NCI-H446 (cell line): ENCODE measurements at regions not wholly inside any gene's neighbourhood (a gene's known extent, or its start where the extent isn't known, plus 50 kb on each side); places are given as distances from the start of the nearest gene placed in this dataset.
"Not testable (repeated sequence)": the region's sequence is repeated elsewhere in the genome, so short reads cannot be mapped to it uniquely, and the experiment has no call there.

Experiments
- DNase-seq, 2 experiments: peaks; one replicate each; lab custom pipeline; 2025; lab: John Stamatoyannopoulos, UW

DNA sequence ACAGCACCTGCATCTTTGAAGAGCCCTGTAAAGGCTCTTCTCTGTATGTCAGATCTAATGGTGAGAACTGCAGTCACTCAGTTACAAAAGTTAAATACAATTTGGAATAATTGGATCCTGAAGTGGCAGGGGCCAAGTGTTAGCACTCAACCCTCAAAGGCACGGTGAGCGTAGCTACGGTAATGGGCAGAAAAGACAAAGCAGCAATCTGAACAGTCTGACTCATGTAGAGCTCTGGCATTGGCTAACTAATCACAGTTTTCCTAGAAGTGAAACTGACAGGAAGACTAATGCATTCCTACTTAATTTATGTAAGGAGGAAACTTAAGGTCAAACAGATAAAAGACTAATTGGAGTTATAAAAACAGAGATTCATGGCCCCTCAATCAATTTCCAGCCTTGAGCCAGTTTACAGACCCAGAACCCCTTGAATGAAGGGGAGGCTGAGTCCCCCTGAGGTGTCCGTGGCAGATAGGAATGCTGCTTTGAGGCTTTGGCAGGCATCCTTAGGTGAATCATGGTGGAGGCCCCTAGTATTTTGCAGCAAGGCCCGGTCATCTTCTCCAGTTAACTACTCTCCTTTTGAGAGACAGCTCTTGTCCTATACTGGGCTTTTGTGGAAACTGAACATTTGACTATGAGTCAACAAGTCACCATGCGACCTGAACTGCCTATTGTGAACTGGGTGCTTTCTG is 450.7 kb downstream of the ZNF33B start:
- not testable (repeated sequence) for DNase-seq

GRCh38 chr10:42177793-42178689 is 460.3 kb downstream of the ZNF33B start:
- DNase-seq = not testable (repeated sequence)

DNA sequence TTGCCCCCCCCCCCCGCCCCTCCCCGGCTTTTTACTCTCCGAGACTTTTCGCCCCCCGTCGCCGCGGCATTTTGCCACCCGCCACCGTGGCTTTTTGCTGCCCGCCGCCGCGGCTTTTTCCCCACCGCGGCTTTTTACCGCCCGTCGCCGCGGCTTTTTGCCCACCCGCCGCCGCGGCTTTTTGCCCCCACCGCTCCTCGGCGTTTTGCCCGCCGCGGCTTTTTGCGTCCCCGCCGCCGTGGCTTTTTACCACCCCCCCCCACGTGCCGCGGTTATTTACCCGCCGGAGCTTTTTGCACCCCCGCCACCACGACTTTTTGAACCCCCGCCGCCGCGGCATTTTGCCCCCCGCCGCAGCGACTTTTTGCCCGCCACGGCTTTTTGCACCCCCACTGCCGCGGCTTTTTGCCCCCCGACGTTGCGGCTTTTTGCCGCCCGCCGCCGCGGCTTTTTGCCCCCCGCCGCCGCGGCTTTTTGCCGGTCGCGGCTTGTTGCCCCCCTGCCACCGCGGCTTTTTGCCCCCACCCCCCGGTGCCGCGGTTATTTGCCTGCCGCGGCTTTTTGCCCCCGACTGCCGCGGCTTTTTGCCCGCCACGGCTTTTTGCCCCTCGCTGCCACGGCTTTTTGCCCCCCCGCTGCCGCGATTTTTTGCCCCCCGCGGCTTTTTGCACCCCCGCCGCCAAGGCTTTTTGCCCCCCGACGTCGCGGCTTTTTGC is 461.1 kb downstream of the ZNF33B start:
- no peak for DNase-seq

GRCh38 chr10:42150428-42151061 is 487.8 kb downstream of the ZNF33B start:
- DNase-seq = no peak

DNA sequence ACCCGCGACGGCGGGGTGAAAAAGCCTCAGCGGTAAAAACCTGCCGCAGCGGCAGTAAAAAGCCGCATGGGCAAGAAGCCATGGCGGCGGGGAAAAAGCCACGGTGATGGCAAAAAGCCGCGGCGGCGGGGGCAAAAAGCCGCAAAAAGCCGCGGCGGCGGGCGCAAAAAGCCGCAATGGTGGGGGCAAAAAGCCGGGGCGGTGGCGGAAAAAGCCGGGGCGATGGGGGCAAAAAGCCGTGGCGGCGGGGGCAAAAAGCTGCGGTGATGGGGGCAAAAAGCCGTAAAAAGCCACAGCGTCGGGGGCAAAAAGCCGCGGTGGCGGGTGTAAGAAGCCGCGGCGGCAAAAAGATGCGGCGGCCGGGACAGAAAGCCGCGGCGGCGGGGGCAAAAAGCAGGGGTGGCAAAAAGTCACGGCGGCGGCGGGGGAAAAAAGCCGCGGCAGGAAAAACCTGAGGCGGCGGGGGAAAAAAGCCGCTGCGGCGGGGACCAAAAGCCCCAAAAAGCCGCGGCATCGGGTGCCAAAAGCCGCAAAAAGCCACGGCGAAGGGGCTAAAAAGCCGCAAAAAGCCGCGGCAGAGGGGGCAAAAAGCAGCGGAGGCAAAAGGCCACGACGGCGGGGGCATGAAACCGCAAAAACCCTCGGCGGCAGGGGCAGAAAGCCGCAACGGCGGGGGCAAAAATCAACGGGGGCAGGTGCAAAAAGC is 488.5 kb downstream of the ZNF33B start:
- no peak for DNase-seq

DNA sequence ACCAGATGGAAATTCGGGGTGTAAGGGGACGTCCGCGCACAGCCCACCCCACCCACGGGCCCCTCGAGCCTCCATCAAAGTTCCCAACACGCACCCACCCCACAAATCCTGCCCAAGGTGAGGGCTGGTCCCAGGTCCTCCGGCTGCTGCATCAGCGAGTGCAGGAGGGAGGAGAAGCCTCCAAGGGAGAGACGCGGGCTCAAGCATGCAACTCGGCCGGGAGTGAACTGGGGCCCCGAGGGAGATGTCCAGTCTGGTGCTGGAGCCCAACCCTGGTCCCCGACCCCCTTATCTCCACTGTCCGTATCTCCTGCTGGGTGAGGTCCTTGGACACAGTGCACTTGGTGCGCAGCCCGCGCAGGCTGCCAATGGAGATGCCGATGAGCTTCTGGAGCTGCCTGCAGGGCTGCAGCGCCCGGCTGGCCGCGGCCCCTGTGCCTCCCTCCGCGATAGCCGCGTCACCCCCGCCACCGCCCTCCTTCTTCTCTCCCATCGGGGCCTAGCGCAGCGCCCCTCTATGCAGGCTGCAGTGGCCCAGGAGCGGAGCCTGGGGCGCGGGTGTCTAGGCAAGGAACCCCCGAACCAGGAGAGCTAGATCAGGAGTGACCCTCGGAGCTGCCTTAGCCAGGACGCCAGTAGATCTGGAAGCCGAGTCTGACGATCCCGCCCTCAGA is 489.2 kb downstream of the ZNF33B start:
- DNase-seq = no peak

- DNase-seq = not testable (repeated sequence)
These were observed 492.2 kb downstream of the ZNF33B start for GRCh38 chr10:42146165-42146564.

DNA sequence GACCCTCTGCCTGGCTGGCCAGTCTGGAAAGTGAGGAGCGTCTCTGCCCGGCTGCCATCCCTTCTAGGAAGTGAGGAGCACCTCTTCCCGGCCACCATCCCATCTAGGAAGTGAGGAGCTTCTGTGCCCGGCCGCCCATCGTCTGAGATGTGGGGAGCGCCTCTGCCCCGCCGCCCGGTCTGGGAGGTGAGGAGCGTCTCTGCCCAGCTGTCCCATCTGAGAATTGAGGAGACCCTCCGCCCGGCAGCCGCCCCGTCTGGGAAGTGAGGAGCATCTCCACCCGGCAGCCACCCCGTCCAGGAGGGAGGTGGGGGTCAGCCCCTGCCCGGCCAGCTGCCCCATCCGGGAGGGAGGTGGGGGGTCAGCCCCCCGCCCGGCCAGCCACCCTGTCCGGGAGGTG is 500.3 kb downstream of the ZNF33B start:
- not testable (repeated sequence) for DNase-seq

GRCh38 chr10:42113158-42113450 is 525.3 kb downstream of the ZNF33B start:
- no peak for DNase-seq

- no peak for DNase-seq
These were observed 525.8 kb downstream of the ZNF33B start for GRCh38 chr10:42112331-42113157.

DNA sequence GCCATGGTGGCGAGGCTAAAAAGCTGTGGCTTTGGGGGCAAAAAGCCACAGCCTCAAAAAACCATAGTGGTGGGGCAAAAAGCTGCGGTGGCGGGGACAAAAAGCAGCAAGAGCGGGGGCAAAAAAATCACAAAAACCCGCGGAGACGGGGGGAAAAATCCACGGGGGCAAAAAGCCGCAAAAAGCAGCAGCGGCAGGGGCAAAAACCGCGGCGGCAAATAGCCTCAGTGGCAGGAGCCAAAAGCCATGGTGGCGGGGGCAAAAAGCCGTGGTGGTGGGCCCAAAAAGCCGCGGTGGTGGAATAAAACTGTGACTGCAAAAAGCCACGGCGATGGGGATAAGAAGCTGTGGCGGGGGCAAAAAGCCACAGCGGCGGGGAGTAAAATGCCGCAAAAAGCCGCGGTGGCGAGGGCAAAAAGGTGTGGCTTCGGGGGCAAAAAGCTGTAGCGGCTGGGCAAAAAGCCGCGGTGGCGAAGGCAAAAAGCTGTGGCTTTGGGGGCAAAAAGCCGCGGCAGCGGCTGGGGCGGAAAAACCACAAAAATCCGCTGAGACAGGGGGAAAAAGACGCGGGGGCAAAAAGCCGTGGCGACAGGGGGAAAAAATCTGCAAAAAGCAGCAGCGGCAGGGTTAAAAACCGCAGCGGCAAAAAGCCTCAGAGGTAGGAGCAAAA is 526.6 kb downstream of the ZNF33B start:
- no peak for DNase-seq

- DNase-seq = no peak
These were observed 527.3 kb downstream of the ZNF33B start for GRCh38 chr10:42111076-42111475.
